ENCODE measurements at regions not wholly inside any gene's neighbourhood (a gene's known extent, or its start where the extent isn't known, plus 50 kb on each side); places are given as distances from the start of the nearest gene placed in this dataset.

- 62 to 71% (median 68%) methylated on average over 23 of the region's 23 CpGs for WGBS, 4 donors
- intact Hi-C loops (cut with DNase I), result no loop called here
- Histone ChIP-seq H3K27me3 (no peaks in the 10 kb centered on the region), H3K4me3 (no peak overlapping the region), H3K36me3 (replicated peaks in 1 of 2) (no peaks in the 10 kb centered on the region), H3K9me3 (replicated peaks in 1 of 3) (no peaks in the 10 kb centered on the region), H3K27ac (peak overlapping the region in 2 of 5 donors; percentile 47 to 80), H3K4me1 (replicated peaks in 1 of 2) (no peaks in the 10 kb centered on the region)
- peak in 5 of 7 donors; percentile 19 to 62 (median 30) for DNase-seq
- no peak for TF ChIP-seq CTCF (IDR thresholded peaks at IDR 0.05)
- no peak for TF ChIP-seq POLR2A (IDR thresholded peaks at IDR 0.05)
Observed at GRCh38 chr7:3094701-3095445, 51.2 kb upstream of the CARD11 start.

GRCh38 chr7:3097734-3098133 lies 54.1 kb upstream of the CARD11 start:
- TF ChIP-seq POLR2A (IDR thresholded peaks at IDR 0.05), result no peak
- no peaks in the 10 kb centered on the region for H3K36me3 ChIP-seq (replicated peaks in 1 of 2)
- WGBS, 4 donors, result 75 to 89% (median 79%) methylated on average over 1 of the region's 1 CpG
- H3K4me3 ChIP-seq, result no peak overlapping the region
- no peak for DNase-seq
- no peak overlapping the region for H3K27ac ChIP-seq
- intact Hi-C loops (cut with DNase I), result no loop called here
- no peaks in the 10 kb centered on the region for H3K27me3 ChIP-seq
- H3K9me3 ChIP-seq (replicated peaks in 1 of 3), result no peaks in the 10 kb centered on the region
- no peaks in the 10 kb centered on the region for H3K4me1 ChIP-seq (replicated peaks in 1 of 2)

- 56 to 62% (median 59%) methylated on average over 2 of the region's 2 CpGs for WGBS, 4 donors
- Histone ChIP-seq H3K9me3 (replicated peaks in 1 of 3) (no peaks in the 10 kb centered on the region), H3K4me1 (replicated peaks in 1 of 2) (no peaks in the 10 kb centered on the region), H3K36me3 (replicated peaks in 1 of 2) (no peaks in the 10 kb centered on the region), H3K4me3 (no peak overlapping the region), H3K27ac (no peak overlapping the region), H3K27me3 (no peaks in the 10 kb centered on the region)
- intact Hi-C loops (cut with DNase I), result no loop called here
- no peak for DNase-seq
- TF ChIP-seq CTCF (IDR thresholded peaks at IDR 0.05) (no peak), POLR2A (IDR thresholded peaks at IDR 0.05) (no peak)
Observed at GRCh38 chr7:3102159-3102558, 58.5 kb upstream of the CARD11 start.

GRCh38 chr7:3103614-3104398 lies 60.1 kb upstream of the CARD11 start:
- Histone ChIP-seq H3K27ac (peak overlapping the region in 3 of 5 donors; percentile 17 to 83 (median 48)), H3K27me3 (no peaks in the 10 kb centered on the region), H3K4me1 (replicated peaks in 1 of 2) (no peaks in the 10 kb centered on the region), H3K36me3 (replicated peaks in 1 of 2) (no peaks in the 10 kb centered on the region), H3K9me3 (replicated peaks in 1 of 3) (no peaks in the 10 kb centered on the region), H3K4me3 (no peak overlapping the region)
- peak in 2 of 7 donors; percentile 36 to 39 for DNase-seq
- intact Hi-C loops (cut with DNase I), result no loop called here
- WGBS, 4 donors, result 78 to 84% (median 79%) methylated on average over 10 to 12 of the region's 12 CpGs
- TF ChIP-seq CTCF (IDR thresholded peaks at IDR 0.05), result no peak
- no peak for TF ChIP-seq POLR2A (IDR thresholded peaks at IDR 0.05)
